Astrocyte of the hippocampus (primary cell): ENCODE measurements at regions not wholly inside any gene's neighbourhood (a gene's known extent, or its start where the extent isn't known, plus 50 kb on each side); places are given as distances from the start of the nearest gene placed in this dataset.
A peak's percentile ranks its signal among the peaks of the same experiment; 100 is the strongest.
"Not testable (repeated sequence)": the region's sequence is repeated elsewhere in the genome, so short reads cannot be mapped to it uniquely, and the experiment has no call there.

Source experiments
- DNase-seq: peaks from one replicate; pipeline ENCODE4 v3.0.0; 2011; ENCODE audit warnings: low read depth, low spot score

GRCh38 chr5:158451203-158451992 lies 592.5 kb upstream of the CLINT1 start:
- DNase-seq, result peak; percentile 73

- DNase-seq, result peak; percentile 17
Measured at GRCh38 chr5:158450751-158451171, 591.8 kb upstream of the CLINT1 start.

- DNase-seq, result not testable (repeated sequence)
Measured at GRCh38 chr5:158446761-158447160, 587.8 kb upstream of the CLINT1 start.

GRCh38 chr5:158439204-158439603 lies 580.3 kb upstream of the CLINT1 start:
- DNase-seq, result not testable (repeated sequence)

GRCh38 chr5:158436271-158437065 lies 577.5 kb upstream of the CLINT1 start:
- no peak for DNase-seq

- no peak for DNase-seq
Measured at GRCh38 chr5:158435161-158435616, 576.2 kb upstream of the CLINT1 start.

GRCh38 chr5:158434749-158435148 lies 575.8 kb upstream of the CLINT1 start:
- DNase-seq, result no peak

- no peak for DNase-seq
Measured at GRCh38 chr5:158433634-158434033, 574.7 kb upstream of the CLINT1 start.

GRCh38 chr5:158431369-158432029 lies 572.6 kb upstream of the CLINT1 start:
- no peak for DNase-seq

- DNase-seq, result no peak
Measured at GRCh38 chr5:158430798-158431167, 571.8 kb upstream of the CLINT1 start.

GRCh38 chr5:158430166-158430797 lies 571.3 kb upstream of the CLINT1 start:
- DNase-seq, result no peak

GRCh38 chr5:158429564-158429963 lies 570.6 kb upstream of the CLINT1 start:
- no peak for DNase-seq

- DNase-seq, result no peak
Measured at GRCh38 chr5:158423623-158424200, 564.8 kb upstream of the CLINT1 start.

GRCh38 chr5:158422653-158423515 lies 563.9 kb upstream of the CLINT1 start:
- DNase-seq, result no peak

GRCh38 chr5:158421319-158421718 lies 562.4 kb upstream of the CLINT1 start:
- DNase-seq, result no peak

GRCh38 chr5:158419186-158419585 lies 560.2 kb upstream of the CLINT1 start:
- no peak for DNase-seq

- peak; percentile 76 for DNase-seq
Measured at GRCh38 chr5:158414780-158415179, 555.8 kb upstream of the CLINT1 start.

GRCh38 chr5:158414333-158414762 lies 555.4 kb upstream of the CLINT1 start:
- no peak for DNase-seq

GRCh38 chr5:158413122-158413680 lies 554.3 kb upstream of the CLINT1 start:
- no peak for DNase-seq

GRCh38 chr5:158410976-158411375 lies 552.0 kb upstream of the CLINT1 start:
- peak; percentile 70 for DNase-seq
